ENCODE measurements at regions not wholly inside any gene's neighbourhood (a gene's known extent, or its start where the extent isn't known, plus 50 kb on each side); places are given as distances from the start of the nearest gene placed in this dataset.

DNA sequence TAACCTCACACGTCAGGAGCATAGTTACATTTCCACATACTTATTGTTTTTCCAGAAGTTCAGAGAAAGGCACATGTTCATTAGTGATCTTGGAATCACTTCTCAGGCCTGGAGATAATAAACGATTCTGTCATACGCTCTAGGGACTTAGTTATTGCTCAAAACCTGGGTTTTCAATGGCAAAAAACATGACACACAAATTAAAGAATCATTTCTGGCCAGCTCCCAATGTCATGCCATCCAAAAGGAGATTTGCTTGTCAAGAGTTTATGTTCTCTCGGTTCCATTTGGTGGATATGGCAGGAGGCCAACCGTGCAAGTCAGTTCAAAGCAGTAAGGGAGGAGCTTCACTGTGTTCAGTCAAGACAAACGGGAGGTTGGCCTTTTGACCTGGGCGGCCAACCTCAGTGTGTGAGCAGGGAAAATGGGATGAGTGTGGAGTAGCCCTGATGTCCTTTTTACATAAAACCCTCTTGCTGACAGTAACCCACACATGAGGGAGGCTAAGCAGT is 123.4 kb downstream of the NXNL2 start:
- peak in 1 of 2 donors; percentile 32 for DNase-seq

DNA sequence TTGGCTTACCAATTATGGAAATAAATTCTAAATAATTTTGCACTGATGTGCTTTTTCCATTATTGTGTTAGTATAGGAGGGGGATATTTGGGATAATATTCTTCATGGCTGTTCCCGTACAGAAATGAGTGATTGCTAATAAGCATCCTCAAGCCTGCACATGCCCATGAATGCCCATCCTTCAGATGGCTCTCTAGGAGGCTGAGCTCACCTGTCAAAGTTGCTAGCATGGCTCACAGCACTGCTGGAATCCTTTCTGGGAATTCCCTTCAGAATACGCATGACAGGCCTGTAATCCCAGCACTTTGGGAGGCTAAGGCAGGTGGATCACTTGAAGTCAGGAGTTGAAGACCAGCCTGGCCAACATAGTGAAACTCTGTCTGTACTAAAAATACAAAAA is 124.1 kb downstream of the NXNL2 start:
- DNase-seq, result no peak

DNA sequence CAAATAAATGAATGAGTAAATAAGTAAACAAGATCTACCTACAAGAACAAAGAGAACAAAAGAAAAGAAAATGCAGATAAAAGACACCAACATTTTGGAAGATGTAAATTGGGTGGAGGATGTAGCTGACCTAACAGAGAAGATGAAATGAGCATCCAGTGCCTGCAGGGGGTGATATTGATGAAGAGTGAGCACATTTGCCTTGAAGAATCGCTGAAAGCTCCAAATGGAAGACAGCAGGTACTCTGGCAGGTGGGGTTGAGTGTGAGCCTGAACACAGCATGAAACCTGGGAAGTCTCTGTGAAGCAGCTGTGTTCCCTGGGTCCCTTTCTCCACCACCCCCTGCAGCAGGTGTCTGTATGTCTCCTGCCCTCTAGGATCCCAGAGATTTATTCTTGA is 125.6 kb downstream of the NXNL2 start:
- DNase-seq, result no peak

DNA sequence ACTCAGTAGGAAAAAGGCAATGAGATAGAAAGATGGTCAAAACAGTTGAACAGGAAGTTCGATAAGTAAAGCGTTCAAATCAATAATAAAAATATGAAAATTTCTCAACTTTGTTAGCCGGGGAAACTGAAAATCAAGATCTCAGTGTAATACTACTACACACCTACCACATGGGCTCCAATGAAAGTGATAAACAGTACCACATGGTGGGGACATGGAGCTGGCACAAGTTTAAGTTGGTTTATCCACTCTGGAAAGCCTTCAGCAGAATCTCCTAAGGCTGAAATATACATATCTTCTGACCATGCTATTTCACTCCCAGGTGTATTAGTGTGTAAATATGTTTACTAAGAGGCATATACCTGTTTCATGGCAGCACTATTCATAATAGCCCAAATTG is 126.8 kb downstream of the NXNL2 start:
- DNase-seq, result no peak

DNA sequence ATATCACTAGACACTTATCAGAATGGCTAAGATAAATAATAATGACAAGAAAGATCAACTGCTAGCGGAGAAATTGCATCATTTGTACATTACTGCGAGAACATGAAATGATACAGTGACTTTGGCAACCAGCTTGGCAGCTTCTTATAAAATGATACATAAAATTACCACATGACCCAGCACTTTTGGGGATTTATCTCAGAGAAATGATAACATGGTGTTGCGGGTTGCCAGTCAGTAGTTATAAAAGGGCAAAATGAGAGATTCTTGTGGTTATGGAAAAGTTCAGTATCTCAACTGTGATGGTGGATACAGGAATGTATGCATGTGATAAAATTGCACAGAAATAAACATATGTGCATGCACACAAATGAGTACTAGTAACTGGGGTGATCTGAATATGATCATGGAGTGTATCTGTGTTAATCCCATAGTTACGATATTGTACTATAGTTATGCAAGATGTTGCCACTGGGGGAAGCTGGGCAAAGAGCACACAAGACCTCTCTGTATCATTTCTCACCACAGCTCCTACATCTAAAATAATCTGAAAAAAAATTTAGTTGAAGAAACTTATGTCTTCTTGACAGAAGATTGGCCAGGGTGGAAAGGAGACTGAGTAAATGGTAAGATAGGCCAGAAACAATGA is 128.9 kb downstream of the NXNL2 start:
- DNase-seq, result peak in 1 of 2 donors; percentile 52

DNA sequence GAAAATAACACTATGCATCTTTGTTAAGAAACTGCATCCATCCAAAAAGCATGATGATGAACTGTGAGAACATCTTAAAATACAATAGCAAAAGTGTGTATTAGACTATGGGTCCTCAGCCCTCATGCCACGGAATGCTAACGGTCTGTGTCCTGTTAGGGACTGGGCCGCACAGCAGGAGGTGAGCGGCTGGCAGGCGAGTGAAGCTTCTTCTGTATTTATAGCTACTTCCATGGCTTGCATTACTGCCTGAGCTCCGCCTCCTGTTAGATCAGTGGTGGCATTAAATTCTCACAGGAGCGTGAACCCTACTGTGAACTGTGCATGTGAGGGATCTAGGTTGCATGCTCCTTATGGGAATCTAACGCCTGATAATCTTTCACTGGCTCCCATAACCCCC is 129.8 kb downstream of the NXNL2 start:
- DNase-seq, result no peak

DNA sequence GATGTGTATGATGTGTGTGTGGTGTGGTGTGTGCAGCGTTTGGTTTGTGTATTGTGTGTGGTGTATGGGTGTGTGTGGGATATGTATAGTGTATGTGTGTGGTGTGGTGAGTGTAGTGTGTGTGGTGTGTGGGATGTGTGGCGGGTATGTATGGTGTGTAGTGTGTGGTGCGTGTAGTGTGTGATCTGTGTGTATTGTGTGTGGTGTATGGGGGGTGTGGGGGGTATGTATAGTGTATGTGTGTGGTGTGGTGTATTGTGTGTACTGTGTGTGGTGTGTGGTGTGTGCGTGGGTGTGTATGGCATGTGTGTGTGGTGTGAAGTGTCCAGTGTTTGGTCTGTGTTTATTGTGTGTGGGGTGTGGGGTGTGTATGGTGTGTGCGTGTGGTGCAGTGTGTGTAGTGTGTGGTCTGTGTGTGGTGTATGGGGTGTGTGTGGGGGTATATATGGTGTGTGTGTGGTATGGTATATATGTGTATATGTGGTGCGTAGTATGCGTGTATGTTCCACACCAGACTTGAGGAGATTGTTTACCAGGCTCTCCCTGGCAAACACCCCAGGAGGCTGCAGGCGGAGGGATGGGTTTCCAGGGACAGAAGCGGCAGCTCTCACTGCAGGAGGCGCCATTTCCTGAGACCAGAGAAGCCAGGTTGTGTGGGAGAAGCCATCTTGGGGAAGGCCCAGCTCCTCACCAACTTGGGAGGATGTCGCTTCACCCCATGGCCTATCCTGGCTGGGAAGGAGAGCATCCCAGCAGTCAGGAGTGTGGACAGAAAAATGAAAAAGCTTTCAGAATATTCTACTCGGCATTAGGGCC is 138.1 kb downstream of the NXNL2 start:
- DNase-seq, result no peak

DNA sequence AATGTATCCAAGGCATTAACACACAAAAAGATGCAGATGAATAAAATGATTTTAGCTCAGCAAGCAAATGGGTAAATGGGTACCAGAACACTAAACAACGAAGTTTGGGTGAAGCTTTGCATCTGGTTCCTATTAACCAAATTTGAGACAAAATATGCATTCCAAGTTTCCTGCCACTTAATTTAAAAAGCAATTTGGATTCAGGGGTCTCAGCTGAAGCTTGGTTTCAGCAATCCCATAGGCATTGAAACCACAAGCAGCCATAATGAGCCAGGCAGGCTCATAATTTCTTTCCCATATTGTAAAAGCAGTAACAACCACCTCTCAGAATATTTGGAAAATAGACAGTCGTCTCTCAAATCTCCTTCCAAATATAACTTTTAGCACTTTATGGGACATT is 138.9 kb downstream of the NXNL2 start:
- no peak for DNase-seq

DNA sequence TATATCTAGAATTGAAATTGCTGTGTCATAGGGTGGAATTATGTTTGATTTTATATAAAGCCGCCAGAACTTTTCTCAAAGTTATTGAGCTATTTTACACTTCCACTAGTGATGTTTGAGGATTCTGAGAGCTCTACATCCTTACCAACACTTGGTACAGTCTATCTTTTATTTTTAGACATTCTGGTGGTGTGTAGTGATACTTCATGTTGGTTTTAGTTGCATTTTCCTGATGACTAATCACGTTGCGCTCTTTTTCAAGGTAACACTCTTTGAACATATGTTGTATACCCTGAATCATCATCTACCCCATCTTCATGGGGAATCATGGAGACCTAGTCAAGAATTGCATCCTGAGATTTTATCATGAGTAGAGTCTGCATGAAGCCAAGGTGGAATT is 141.7 kb downstream of the NXNL2 start:
- no peak for DNase-seq

DNA sequence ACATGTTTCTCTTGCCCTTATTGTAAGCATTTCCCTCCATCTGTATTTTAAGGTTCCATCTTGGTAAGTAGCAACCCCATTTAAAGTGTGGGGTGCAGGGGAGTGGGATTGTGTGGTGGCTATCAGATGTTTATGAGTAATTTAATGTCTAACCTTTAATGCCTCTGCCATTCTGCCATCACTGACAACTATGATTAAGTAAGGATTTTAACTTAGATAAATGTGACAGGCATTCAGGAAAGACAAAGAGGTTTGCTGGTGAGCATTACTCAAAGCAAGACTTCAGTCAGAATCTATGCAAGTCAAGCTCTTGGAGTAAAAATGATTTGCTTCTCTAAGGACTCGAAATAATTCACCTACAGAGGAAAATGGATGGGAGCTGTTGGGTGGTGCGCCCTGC is 143.0 kb downstream of the NXNL2 start:
- no peak for DNase-seq

DNA sequence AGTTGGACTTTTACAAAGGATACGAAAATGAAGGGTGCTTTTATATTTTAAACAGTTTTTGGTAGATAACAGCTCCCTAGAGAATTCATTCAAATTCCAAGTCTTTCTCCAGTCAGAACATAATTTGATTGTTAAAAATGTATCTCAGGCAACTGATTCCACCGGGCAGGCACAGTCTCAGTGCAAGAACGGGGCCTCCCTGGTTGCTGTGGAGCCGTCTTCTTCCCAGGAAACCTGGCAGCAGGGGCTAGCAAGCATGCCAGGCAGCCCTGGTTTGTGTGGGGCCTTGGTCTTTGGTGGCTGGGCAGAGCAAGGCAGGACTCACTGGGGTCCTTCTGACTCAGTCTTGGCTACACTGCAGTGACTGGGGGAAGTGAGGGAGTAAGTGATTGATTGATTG is 143.5 kb downstream of the NXNL2 start:
- no peak for DNase-seq

DNA sequence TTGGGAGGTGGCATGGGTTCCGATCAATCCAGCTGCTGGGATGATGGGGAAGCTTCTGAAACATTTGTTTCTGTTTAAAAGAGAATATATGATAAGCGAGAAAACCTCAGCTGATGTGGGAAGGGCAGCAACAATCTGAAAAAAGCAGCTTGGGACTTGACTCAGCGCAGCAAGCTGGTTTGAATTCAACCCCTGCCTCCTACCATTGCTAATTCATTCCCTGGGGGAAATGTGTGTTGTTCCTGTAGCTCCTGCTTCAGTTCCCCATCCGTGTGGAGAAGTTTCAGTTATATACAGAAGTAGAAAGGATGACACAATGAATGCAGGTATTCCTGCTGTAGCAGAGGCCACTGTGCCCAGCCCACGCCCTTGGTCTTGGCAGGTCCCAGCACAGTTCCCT is 145.1 kb downstream of the NXNL2 start:
- no peak for DNase-seq

DNA sequence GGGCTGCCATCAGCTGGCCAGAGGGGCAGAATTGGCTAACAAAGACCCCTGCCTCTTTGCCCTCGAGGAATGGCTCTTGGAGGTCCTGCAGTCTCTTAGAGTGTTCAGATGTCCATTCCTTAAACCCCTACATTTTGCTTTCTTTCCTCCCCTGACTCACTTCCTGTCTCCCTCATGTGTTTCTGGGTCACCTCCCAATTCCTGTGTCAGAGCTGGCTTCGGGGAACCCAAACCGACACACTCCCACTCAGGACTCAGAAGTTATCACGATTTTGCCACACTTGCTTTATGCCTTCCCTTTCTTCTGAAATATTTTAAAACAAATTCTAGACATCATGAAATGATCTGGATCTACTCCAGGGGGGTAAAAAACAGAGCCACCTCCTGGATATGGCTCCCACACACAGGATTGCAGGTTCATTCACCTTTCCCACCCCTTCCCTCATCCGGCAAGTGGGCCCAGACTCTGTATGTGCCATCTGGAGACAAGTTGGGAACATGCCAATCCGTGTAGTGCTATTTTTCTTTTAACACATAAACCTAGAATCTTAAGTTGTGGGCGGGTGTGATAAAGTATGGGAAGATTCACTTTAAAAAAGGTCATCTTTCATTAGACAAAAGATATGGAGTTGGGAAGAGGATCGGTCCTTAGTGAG is 145.7 kb downstream of the NXNL2 start:
- DNase-seq, result no peak

DNA sequence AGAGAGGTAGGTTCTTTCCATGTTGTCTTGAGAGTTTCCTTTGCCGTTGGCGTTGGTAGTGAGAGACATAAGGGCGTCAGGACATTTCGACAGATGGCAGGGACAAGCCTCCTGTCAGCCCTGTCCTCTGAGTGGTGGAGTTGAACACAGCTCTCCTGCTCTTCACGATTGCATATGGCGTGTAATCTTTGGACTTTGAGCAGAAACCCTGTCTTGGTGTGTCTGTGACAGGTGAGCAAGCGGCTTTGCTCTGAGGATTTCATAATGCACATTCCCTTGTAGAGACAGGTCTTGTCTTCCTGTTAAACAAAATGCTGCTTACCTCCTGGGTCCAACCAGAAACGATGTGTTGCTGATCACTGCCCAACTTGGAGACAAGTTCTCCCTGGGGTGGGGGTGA is 146.5 kb downstream of the NXNL2 start:
- no peak for DNase-seq

DNA sequence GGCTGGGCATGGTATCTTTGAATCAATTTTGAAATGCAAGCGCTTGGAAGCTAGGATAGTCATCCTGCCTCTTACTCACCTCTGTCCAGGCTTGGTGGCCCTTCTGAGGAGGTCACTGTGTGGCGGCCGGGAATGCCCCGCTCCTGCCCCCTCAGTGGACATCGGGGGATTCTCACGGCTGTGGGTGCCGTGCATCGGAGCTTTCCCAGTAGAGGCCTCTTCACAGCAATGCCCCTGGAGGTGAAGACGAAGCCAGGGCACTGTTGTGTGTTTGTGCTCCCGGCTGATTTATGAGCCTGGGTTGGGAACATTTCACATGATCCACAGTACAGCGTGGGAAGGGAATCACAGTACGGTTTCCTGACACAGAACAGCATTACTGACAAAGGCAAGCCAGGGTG is 147.5 kb downstream of the NXNL2 start:
- DNase-seq, result no peak

DNA sequence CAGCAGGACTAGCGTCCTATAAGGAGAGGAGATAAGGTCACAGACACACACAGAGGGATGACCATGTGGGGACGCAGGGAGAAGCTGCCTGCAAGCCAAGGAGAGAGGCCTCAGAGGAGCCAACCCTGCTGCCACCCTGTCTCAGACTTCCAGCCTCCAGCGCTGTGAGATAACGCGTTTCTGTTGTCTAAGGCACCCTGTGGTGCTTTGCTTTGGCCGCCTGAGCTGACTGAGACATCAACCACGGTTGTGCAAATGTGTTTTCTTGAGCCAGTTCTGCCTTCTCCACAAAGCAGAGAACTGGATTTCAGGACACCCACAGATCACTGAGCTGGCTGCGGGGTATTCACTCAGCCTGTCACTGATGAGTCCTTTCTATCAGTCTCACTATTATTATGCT is 149.1 kb downstream of the NXNL2 start:
- DNase-seq, result no peak

DNA sequence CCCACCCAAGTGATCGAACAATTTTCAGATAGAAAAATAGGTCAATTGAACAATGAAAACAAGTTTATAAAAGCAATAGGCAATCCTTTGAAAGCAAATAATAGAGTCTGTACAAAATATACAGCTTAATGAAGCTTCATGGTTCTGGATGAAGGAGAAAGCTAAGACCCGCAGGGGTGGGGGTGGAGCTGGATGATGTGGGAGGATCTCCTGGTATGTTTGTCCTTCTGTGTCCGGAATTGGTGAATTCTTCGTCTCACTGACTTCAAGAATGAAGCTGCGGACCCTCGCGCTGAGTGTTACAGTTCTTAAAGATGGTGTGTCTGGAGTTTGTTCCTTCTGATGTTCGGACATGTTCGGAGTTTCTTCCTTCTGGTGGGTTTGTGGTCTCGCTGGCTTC is 149.9 kb downstream of the NXNL2 start:
- no peak for DNase-seq

DNA sequence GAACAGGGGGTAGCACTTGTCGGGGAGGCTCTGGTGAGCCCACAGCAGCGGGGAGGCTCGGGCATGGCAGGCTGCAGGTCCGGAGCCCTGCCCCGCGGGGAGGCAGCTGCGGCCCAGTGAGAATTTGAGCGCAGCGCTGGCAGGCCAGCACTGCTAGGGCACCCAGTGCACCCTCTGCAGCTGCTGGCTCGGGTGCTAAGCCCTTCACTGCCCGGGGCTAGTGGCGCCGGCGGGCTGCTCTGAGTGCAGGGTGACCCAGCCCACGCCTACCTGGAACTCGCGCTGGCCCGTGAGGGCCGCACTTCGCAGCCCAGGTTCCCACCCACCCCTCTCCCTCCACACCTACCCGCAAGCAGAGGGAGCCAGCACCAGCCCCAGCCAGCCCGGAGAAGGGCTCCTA is 151.0 kb downstream of the NXNL2 start:
- no peak for DNase-seq

DNA sequence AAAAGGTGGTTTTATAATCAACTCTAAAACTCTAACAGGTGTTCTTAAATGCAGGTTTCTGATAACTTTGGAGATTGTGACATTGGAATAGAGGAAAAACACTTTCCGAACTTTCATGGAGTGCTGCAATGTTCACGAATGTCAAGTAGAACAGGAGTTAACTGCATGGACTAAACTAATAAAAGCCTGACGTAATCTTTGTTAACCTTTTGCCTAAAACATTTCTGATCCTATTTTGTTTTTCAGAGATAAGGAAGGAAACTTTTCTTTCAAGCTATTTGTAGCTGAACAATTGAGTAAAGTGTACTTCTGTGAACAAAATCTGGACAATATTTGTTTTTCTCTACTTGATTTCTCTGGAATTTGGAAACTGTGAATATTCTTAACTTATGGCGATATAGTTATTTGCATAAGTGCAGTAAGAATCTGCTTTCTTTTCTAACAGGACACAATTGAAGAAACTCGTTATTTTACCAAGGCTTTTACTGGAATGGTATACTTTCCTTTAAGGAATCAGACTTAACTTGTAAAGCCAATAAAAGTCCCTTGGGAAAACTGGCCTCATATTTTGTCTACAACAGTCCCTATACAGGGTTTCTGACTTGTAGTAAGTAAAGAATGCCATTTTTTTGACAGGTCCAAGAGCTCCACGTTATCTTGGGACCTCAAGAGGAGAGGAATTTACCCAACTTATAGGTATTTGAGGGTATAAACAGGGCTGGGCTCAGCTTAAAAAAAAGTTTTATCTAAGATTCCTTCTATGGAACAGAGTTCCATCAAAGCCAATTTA is 154.7 kb downstream of the NXNL2 start:
- no peak for DNase-seq

DNA sequence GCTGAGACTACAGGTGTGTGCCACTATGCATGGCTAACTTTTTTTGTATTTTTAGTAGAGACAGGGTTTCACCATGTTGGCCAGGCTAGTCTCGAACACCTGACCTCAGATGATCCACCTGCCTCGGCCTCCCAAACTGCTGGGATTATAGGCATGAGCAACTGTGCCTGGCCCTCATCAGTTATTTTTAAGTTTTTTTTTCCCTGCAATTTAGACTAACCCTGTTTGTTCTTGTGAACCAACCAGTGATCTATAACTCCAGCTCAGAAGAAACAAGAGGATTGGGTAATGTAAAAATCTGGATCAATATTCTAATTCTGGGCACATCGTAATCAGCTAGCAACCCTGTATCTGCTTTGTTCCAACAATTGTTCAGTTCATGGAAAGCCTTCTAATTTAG is 155.7 kb downstream of the NXNL2 start:
- no peak for DNase-seq

DNA sequence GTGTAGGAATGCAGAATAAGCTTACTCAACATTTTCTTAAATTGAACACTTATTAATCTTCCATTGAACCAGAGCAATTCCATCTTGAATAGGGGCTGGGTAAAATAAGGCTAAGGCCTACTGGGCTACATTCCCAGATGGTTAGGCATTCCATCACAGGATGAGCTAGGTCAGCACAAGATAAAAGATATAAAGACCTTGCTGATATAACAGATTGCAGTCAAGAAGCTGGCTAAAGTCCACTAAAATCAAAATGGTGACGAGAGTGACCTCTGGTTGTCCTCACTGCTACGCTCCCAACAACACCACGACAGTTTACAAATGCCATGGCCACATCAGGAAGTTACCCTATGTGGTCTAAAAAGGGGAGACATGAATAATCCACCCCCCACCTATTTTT is 156.1 kb downstream of the NXNL2 start:
- DNase-seq, result no peak

DNA sequence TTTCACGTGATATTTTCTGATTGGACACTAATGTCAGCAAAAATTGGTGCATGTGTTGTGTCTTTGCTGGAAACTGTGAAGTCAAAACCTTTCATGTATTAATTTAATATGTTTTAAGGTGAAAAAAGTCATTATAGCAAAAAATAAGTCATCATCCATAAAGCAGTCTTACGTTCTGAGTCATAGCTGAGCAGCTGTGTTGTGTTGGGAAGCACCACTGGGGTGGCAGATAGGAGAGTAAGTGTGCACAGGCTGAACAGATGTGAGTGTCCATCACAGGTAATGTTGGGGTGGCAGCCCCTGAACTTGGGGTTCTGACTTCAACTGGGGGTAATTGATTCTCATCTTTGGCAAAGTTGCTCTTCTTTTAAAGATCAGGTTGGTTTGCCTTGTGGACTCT is 156.8 kb downstream of the NXNL2 start:
- DNase-seq, result no peak
